HEK293 (cell line): ENCODE measurements at regions not wholly inside any gene's neighbourhood (a gene's known extent, or its start where the extent isn't known, plus 50 kb on each side); places are given as distances from the start of the nearest gene placed in this dataset.

ENCODE experiments used
- GFI1B ChIP-seq: fragments of 450-650 bp; formaldehyde crosslinking; IDR thresholded peaks from 2 replicates; pipeline ENCODE4 v1.5.1; 2016; ENCODE audit warnings: missing biosample characterization, missing genetic modification characterization
- KLF1 ChIP-seq: fragments of 450-650 bp; formaldehyde crosslinking; IDR thresholded peaks from 2 replicates; pipeline ENCODE4 v1.5.1; 2016; ENCODE audit warnings: missing biosample characterization, missing genetic modification characterization
- KLF9 ChIP-seq: fragments of 450-650 bp; formaldehyde crosslinking; IDR thresholded peaks from 2 replicates; pipeline ENCODE4 v1.5.1; 2016; ENCODE audit warnings: missing biosample characterization, missing genetic modification characterization, low read depth
- SALL2 ChIP-seq: fragments of 450-650 bp; formaldehyde crosslinking; IDR thresholded peaks from 2 replicates; pipeline ENCODE4 v1.5.0; 2017; ENCODE audit warnings: missing biosample characterization, mild to moderate bottlenecking, missing genetic modification characterization, borderline replicate concordance
- YY1 ChIP-seq: fragments of 450-650 bp; formaldehyde crosslinking; IDR thresholded peaks from 2 replicates; pipeline ENCODE4 v1.5.1; 2018; ENCODE audit warnings: missing biosample characterization, missing genetic modification characterization
- ZNF121 ChIP-seq: fragments of 450-650 bp; formaldehyde crosslinking; IDR thresholded peaks from 2 replicates; pipeline ENCODE4 v1.5.1; 2016; ENCODE audit warnings: missing biosample characterization, missing genetic modification characterization
- ZNF175 ChIP-seq: fragments of 450-650 bp; formaldehyde crosslinking; IDR thresholded peaks from 2 replicates; pipeline ENCODE4 v1.5.1; 2016; ENCODE audit warnings: missing biosample characterization, missing genetic modification characterization
- ZNF549 ChIP-seq: fragments of 450-650 bp; IDR thresholded peaks from 2 replicates; pipeline ENCODE4 v1.5.1; 2018; ENCODE audit warnings: missing biosample characterization, missing genetic modification characterization, mild to moderate bottlenecking, inconsistent platforms, moderate library complexity
- ZNF654 ChIP-seq: fragments of 450-650 bp; formaldehyde crosslinking; IDR thresholded peaks from 2 replicates; pipeline ENCODE4 v1.5.1; 2016; ENCODE audit warnings: low read depth, missing biosample characterization, missing genetic modification characterization
- ZNF747 ChIP-seq: fragments of 450-650 bp; formaldehyde crosslinking; IDR thresholded peaks from 2 replicates; pipeline ENCODE4 v1.5.1; 2016; ENCODE audit warnings: missing biosample characterization, missing genetic modification characterization
- ZNF776 ChIP-seq: fragments of 450-650 bp; formaldehyde crosslinking; IDR thresholded peaks from 2 replicates; pipeline ENCODE4 v1.5.0; 2017; ENCODE audit warnings: missing biosample characterization, missing genetic modification characterization, borderline replicate concordance
- ZNF785 ChIP-seq: fragments of 450-650 bp; formaldehyde crosslinking; IDR thresholded peaks from 2 replicates; pipeline ENCODE4 v1.5.1; 2016; ENCODE audit warnings: missing biosample characterization, missing genetic modification characterization
- TF ChIP-seq, protein P1 (sequence below): fragments of 450-650 bp; formaldehyde crosslinking; IDR thresholded peaks from 2 replicates; pipeline ENCODE4 v1.5.1; 2016; ENCODE audit warnings: missing biosample characterization, missing genetic modification characterization
- TF ChIP-seq, protein P2 (sequence below): fragments of 450-650 bp; formaldehyde crosslinking; IDR thresholded peaks from 2 replicates; pipeline ENCODE4 v1.5.1; 2016; ENCODE audit warnings: missing biosample characterization, missing genetic modification characterization, low read depth

DNA sequence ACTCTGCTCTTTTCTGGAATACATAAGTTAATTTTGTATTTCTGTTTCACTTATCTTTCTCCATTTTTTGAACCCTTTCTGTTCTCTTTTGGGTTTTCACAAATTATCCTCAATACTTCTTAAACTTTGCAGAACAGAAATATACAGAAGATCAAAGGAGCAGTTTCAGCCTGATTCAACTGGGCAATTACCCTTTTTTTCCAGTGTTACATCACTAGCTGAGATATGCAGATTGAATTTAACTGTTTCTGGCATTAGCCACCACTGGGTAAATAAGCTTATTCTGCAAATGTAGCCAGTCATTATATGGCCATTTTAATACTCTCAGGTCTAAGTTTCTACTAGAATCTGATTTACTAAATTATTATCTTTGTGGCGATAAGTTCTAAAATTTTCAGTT lies 66.9 kb upstream of the GRID2 start:
- TF ChIP-seq YY1 (tag by site-specific recombination) (no peak), ZNF785 (tag by site-specific recombination) (no peak), KLF1 (tag by site-specific recombination) (no peak), ZNF776 (tag by site-specific recombination) (no peak), ZNF121 (tag by site-specific recombination) (no peak), SALL2 (tag by site-specific recombination) (no peak), KLF9 (tag by site-specific recombination) (no peak), ZNF654 (tag by site-specific recombination) (no peak), ZNF549 (tag by site-specific recombination) (no peak), ZNF747 (tag by site-specific recombination) (no peak), GFI1B (tag by site-specific recombination) (no peak), ZNF175 (no peak)
- TF ChIP-seq, protein P1, sequence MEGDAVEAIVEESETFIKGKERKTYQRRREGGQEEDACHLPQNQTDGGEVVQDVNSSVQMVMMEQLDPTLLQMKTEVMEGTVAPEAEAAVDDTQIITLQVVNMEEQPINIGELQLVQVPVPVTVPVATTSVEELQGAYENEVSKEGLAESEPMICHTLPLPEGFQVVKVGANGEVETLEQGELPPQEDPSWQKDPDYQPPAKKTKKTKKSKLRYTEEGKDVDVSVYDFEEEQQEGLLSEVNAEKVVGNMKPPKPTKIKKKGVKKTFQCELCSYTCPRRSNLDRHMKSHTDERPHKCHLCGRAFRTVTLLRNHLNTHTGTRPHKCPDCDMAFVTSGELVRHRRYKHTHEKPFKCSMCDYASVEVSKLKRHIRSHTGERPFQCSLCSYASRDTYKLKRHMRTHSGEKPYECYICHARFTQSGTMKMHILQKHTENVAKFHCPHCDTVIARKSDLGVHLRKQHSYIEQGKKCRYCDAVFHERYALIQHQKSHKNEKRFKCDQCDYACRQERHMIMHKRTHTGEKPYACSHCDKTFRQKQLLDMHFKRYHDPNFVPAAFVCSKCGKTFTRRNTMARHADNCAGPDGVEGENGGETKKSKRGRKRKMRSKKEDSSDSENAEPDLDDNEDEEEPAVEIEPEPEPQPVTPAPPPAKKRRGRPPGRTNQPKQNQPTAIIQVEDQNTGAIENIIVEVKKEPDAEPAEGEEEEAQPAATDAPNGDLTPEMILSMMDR (tag by site-specific recombination): no peak
- TF ChIP-seq, protein P2, sequence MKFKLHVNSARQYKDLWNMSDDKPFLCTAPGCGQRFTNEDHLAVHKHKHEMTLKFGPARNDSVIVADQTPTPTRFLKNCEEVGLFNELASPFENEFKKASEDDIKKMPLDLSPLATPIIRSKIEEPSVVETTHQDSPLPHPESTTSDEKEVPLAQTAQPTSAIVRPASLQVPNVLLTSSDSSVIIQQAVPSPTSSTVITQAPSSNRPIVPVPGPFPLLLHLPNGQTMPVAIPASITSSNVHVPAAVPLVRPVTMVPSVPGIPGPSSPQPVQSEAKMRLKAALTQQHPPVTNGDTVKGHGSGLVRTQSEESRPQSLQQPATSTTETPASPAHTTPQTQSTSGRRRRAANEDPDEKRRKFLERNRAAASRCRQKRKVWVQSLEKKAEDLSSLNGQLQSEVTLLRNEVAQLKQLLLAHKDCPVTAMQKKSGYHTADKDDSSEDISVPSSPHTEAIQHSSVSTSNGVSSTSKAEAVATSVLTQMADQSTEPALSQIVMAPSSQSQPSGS: no peak
